ENCODE measurements at regions not wholly inside any gene's neighbourhood (a gene's known extent, or its start where the extent isn't known, plus 50 kb on each side); places are given as distances from the start of the nearest gene placed in this dataset.

GRCh38 chr7:135853008-135853407 lies 104.4 kb upstream of the FAM180A start:
- H3K4me3 Mint-ChIP-seq, result no peak overlapping the region
- H3K27ac Mint-ChIP-seq, result no peak overlapping the region
- Histone ChIP-seq H3K4me3 (no peak overlapping the region), H3K79me2 (replicated peaks; ENCODE audit: insufficient read depth) (no peaks in the 10 kb centered on the region), H3K27me3 (ENCODE audit: insufficient read depth) (no peaks in the 10 kb centered on the region), H3K36me3 (ENCODE audit: insufficient read depth) (no peaks in the 10 kb centered on the region), H3K27ac (ENCODE audit: low read depth) (no peak overlapping the region), H2AFZ (no peak overlapping the region), H3K9me2 (ENCODE audit: insufficient read depth) (no peaks in the 10 kb centered on the region), H3K4me1 (ENCODE audit: insufficient read depth) (peaks cover 10% of the 10 kb centered on the region), H3K4me2 (no peak overlapping the region), H3F3A (replicated peaks; ENCODE audit: low read depth) (no peaks in the 10 kb centered on the region), H4K20me1 (replicated peaks; ENCODE audit: insufficient read depth) (no peaks in the 10 kb centered on the region)
- peaks cover 5% of the 10 kb centered on the region for H3K27me3 Mint-ChIP-seq (ENCODE audit: insufficient read depth, low read depth, poor library complexity)
- H3K4me1 Mint-ChIP-seq, result peaks cover 6% of the 10 kb centered on the region; the same call in 2 of the 3 replicates
- H3K36me3 Mint-ChIP-seq (ENCODE audit: low read depth), result peaks cover 3% of the 10 kb centered on the region; the same call in 2 of the 3 replicates
- ATAC-seq (no peak), DNase-seq (ENCODE audit: low spot score) (no peak)
- TF ChIP-seq, protein P1, sequence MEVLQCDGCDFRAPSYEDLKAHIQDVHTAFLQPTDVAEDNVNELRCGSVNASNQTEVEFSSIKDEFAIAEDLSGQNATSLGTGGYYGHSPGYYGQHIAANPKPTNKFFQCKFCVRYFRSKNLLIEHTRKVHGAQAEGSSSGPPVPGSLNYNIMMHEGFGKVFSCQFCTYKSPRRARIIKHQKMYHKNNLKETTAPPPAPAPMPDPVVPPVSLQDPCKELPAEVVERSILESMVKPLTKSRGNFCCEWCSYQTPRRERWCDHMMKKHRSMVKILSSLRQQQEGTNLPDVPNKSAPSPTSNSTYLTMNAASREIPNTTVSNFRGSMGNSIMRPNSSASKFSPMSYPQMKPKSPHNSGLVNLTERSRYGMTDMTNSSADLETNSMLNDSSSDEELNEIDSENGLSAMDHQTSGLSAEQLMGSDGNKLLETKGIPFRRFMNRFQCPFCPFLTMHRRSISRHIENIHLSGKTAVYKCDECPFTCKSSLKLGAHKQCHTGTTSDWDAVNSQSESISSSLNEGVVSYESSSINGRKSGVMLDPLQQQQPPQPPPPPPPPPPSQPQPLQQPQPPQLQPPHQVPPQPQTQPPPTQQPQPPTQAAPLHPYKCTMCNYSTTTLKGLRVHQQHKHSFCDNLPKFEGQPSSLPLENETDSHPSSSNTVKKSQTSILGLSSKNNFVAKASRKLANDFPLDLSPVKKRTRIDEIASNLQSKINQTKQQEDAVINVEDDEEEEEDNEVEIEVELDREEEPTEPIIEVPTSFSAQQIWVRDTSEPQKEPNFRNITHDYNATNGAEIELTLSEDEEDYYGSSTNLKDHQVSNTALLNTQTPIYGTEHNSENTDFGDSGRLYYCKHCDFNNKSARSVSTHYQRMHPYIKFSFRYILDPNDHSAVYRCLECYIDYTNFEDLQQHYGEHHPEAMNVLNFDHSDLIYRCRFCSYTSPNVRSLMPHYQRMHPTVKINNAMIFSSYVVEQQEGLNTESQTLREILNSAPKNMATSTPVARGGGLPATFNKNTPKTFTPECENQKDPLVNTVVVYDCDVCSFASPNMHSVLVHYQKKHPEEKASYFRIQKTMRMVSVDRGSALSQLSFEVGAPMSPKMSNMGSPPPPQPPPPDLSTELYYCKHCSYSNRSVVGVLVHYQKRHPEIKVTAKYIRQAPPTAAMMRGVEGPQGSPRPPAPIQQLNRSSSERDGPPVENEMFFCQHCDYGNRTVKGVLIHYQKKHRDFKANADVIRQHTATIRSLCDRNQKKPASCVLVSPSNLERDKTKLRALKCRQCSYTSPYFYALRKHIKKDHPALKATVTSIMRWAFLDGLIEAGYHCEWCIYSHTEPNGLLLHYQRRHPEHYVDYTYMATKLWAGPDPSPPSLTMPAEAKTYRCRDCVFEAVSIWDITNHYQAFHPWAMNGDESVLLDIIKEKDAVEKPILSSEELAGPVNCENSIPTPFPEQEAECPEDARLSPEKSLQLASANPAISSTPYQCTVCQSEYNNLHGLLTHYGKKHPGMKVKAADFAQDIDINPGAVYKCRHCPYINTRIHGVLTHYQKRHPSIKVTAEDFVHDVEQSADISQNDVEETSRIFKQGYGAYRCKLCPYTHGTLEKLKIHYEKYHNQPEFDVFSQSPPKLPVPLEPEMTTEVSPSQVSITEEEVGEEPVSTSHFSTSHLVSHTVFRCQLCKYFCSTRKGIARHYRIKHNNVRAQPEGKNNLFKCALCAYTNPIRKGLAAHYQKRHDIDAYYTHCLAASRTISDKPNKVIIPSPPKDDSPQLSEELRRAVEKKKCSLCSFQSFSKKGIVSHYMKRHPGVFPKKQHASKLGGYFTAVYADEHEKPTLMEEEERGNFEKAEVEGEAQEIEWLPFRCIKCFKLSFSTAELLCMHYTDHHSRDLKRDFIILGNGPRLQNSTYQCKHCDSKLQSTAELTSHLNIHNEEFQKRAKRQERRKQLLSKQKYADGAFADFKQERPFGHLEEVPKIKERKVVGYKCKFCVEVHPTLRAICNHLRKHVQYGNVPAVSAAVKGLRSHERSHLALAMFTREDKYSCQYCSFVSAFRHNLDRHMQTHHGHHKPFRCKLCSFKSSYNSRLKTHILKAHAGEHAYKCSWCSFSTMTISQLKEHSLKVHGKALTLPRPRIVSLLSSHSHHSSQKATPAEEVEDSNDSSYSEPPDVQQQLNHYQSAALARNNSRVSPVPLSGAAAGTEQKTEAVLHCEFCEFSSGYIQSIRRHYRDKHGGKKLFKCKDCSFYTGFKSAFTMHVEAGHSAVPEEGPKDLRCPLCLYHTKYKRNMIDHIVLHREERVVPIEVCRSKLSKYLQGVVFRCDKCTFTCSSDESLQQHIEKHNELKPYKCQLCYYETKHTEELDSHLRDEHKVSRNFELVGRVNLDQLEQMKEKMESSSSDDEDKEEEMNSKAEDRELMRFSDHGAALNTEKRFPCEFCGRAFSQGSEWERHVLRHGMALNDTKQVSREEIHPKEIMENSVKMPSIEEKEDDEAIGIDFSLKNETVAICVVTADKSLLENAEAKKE (CRISPR knock-in tag; IDR thresholded peaks at IDR 0.05), result no peak
- TF ChIP-seq POLR2AphosphoS5 (IDR thresholded peaks at IDR 0.05; ENCODE audit: low read depth) (no peak), EZH2phosphoT487 (IDR thresholded peaks at IDR 0.05; ENCODE audit: unreplicated experiment) (no peak), REST (IDR thresholded peaks at IDR 0.05; ENCODE audit: unreplicated experiment) (no peak), ZNF114 (CRISPR knock-in tag; IDR thresholded peaks at IDR 0.05) (no peak), STAT1 (IDR thresholded peaks at IDR 0.05; ENCODE audit: unreplicated experiment) (no peak)
- TF ChIP-seq, protein P2, sequence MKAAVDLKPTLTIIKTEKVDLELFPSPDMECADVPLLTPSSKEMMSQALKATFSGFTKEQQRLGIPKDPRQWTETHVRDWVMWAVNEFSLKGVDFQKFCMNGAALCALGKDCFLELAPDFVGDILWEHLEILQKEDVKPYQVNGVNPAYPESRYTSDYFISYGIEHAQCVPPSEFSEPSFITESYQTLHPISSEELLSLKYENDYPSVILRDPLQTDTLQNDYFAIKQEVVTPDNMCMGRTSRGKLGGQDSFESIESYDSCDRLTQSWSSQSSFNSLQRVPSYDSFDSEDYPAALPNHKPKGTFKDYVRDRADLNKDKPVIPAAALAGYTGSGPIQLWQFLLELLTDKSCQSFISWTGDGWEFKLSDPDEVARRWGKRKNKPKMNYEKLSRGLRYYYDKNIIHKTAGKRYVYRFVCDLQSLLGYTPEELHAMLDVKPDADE (IDR thresholded peaks at IDR 0.05), result no peak
- peaks cover 19% of the 10 kb centered on the region for H3K9me3 Mint-ChIP-seq

All from GM23338 (cell line).